Vagina (tissue), 2 donors: ENCODE measurements at regions not wholly inside any gene's neighbourhood (a gene's known extent, or its start where the extent isn't known, plus 50 kb on each side); places are given as distances from the start of the nearest gene placed in this dataset.
"Not testable (repeated sequence)": the region's sequence is repeated elsewhere in the genome, so short reads cannot be mapped to it uniquely, and the experiment has no call there.

ENCODE experiments used
- DNase-seq, 2 donors: peaks; one replicate each; pipeline ENCODE4 v3.0.0-alpha.2; 2017; ENCODE audit errors: extremely low spot score in 2 of 2
- H3K27ac ChIP-seq: fragments of 200-600 bp; sonication (generic); one replicate; pipeline ENCODE4 v1.5.1; 2019
- H3K27me3 ChIP-seq: fragments of 200-600 bp; sonication (generic); one replicate; pipeline ENCODE4 v1.5.1; 2019
- H3K36me3 ChIP-seq, 2 donors: fragments of 200-600 bp; sonication (generic); one replicate each; pipeline ENCODE4 v1.5.1; 2017 to 2019
- H3K4me1 ChIP-seq: fragments of 200-600 bp; sonication (generic); one replicate; pipeline ENCODE4 v1.5.1; 2019
- H3K4me3 ChIP-seq, 2 donors: fragments of 200-600 bp; sonication (generic); 1 replicate in 1 of 2; 2 replicates in 1 of 2; pipeline ENCODE4 v1.5.1; 2016 to 2019
- H3K9me3 ChIP-seq: fragments of 200-600 bp; sonication (generic); one replicate; pipeline ENCODE4 v1.5.1; 2019
- CTCF ChIP-seq, 3 experiments: fragments of 450-650 bp in 2 of 3; fragments of 200-600 bp in 1 of 3; sonication (generic) in 1 of 3; IDR thresholded peaks; one replicate each; pipeline ENCODE4 v1.5.1; 2017 to 2019; ENCODE audit warnings: antibody characterized with exemption in 3 of 3, mild to moderate bottlenecking in 2 of 3, moderate library complexity in 2 of 3
- POLR2A ChIP-seq, 2 donors: fragments of 450-650 bp; IDR thresholded peaks; one replicate each; pipeline ENCODE4 v1.6.1; 2017; ENCODE audit warnings: antibody characterized with exemption in 2 of 2, mild to moderate bottlenecking in 2 of 2, moderate library complexity in 2 of 2
- POLR2AphosphoS5 ChIP-seq, 2 donors: sonication (generic); formaldehyde crosslinking; IDR thresholded peaks; one replicate each; pipeline ENCODE4 v1.9.0; 2017; ENCODE audit warnings: antibody characterized with exemption in 2 of 2, mild to moderate bottlenecking in 2 of 2, low read depth in 1 of 2; ENCODE audit not compliant: insufficient read depth in 1 of 2
- intact Hi-C: fragments of 100-400 bp; cut with DNase I; formaldehyde crosslinking; loops from one replicate; pipeline ENCODE4 v1.15.1; 2023

- H3K4me3 ChIP-seq: no peak overlapping the region
- no peaks in the 10 kb centered on the region for H3K27me3 ChIP-seq
- no peaks in the 10 kb centered on the region for H3K4me1 ChIP-seq
- H3K9me3 ChIP-seq: no peaks in the 10 kb centered on the region
- H3K36me3 ChIP-seq: no peaks in the 10 kb centered on the region
- no peak overlapping the region for H3K27ac ChIP-seq
- peak; percentile 25 to 91 for DNase-seq
- TF ChIP-seq CTCF (IDR thresholded peaks at IDR 0.05): no peak
- no peak for TF ChIP-seq POLR2AphosphoS5 (IDR thresholded peaks at IDR 0.05; ENCODE audit: insufficient read depth in 1 of 2, low read depth in 1 of 2)
- TF ChIP-seq POLR2A (IDR thresholded peaks at IDR 0.05): no peak
- intact Hi-C loops: no loop called here
These were observed 250.0 kb downstream of the FOXD2 start for GRCh38 chr1:47687631-47688460.

GRCh38 chr1:47688461-47689296 is 250.8 kb downstream of the FOXD2 start:
- intact Hi-C loops: no loop called here
- TF ChIP-seq POLR2AphosphoS5 (IDR thresholded peaks at IDR 0.05; ENCODE audit: insufficient read depth in 1 of 2, low read depth in 1 of 2) (no peak), POLR2A (IDR thresholded peaks at IDR 0.05) (no peak), CTCF (IDR thresholded peaks at IDR 0.05) (no peak)
- Histone ChIP-seq H3K27ac (no peak overlapping the region), H3K36me3 (no peaks in the 10 kb centered on the region), H3K4me1 (no peaks in the 10 kb centered on the region), H3K4me3 (no peak overlapping the region), H3K9me3 (no peaks in the 10 kb centered on the region), H3K27me3 (no peaks in the 10 kb centered on the region)
- peak; percentile 44 to 61 for DNase-seq

GRCh38 chr1:47689894-47690293 is 252.1 kb downstream of the FOXD2 start:
- no peaks in the 10 kb centered on the region for H3K4me1 ChIP-seq
- no peak overlapping the region for H3K4me3 ChIP-seq
- H3K9me3 ChIP-seq: no peaks in the 10 kb centered on the region
- no peaks in the 10 kb centered on the region for H3K27me3 ChIP-seq
- intact Hi-C loops: no loop called here
- no peak overlapping the region for H3K27ac ChIP-seq
- TF ChIP-seq POLR2AphosphoS5 (IDR thresholded peaks at IDR 0.05; ENCODE audit: insufficient read depth in 1 of 2, low read depth in 1 of 2) (no peak), CTCF (IDR thresholded peaks at IDR 0.05) (no peak), POLR2A (IDR thresholded peaks at IDR 0.05) (no peak)
- H3K36me3 ChIP-seq: no peaks in the 10 kb centered on the region
- no peak for DNase-seq

GRCh38 chr1:47690341-47691250 is 252.8 kb downstream of the FOXD2 start:
- intact Hi-C loops: no loop called here
- Histone ChIP-seq H3K27ac (no peak overlapping the region), H3K27me3 (no peaks in the 10 kb centered on the region), H3K4me3 (no peak overlapping the region), H3K9me3 (no peaks in the 10 kb centered on the region), H3K4me1 (no peaks in the 10 kb centered on the region), H3K36me3 (no peaks in the 10 kb centered on the region)
- DNase-seq: peak; percentile 9 to 13
- TF ChIP-seq POLR2A (IDR thresholded peaks at IDR 0.05) (no peak), POLR2AphosphoS5 (IDR thresholded peaks at IDR 0.05; ENCODE audit: insufficient read depth in 1 of 2, low read depth in 1 of 2) (no peak), CTCF (IDR thresholded peaks at IDR 0.05) (no peak)

GRCh38 chr1:47691293-47691692 is 253.4 kb downstream of the FOXD2 start:
- H3K4me3 ChIP-seq, H3K27me3 ChIP-seq, H3K36me3 ChIP-seq, intact Hi-C loops, H3K27ac ChIP-seq, H3K4me1 ChIP-seq, H3K9me3 ChIP-seq: not testable (repeated sequence)
- DNase-seq: peak; percentile 8 to 31
